ENCODE measurements at regions not wholly inside any gene's neighbourhood (a gene's known extent, or its start where the extent isn't known, plus 50 kb on each side); places are given as distances from the start of the nearest gene placed in this dataset.

DNA sequence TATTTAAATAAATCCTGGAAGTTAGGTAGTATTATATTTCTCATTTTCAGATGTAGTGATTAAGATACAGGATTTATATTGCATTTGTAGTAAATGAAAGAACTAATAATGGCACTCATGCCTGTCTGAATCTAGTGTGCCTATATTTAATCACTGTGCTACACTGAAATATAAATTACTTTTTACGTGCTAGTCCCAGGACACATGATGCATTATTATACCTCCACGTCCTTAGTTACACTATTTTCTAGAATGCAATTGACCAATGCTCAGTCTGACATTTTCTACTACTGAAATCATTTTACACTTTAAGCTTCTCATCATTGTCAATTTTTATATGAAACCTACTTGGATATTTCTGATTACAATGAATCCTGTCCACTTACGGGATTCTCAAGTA lies 80.9 kb upstream of the TMEFF2 start:
- no peak for DNase-seq (ENCODE audit: low spot score in 2 of 2)
- Histone ChIP-seq H3K36me3 (no peaks in the 10 kb centered on the region), H3K9me3 (no peaks in the 10 kb centered on the region), H3K27ac (no peak overlapping the region), H3K4me1 (no peaks in the 10 kb centered on the region), H3K27me3 (no peaks in the 10 kb centered on the region), H3K4me3 (no peak overlapping the region)
- intact Hi-C loops (cut with DNase I; ENCODE audit: low total_unique reads), result no loop called here
- TF ChIP-seq CTCF (IDR thresholded peaks at IDR 0.05) (no peak), POLR2AphosphoS5 (IDR thresholded peaks at IDR 0.05) (no peak), POLR2A (IDR thresholded peaks at IDR 0.05) (no peak)

- no peak for DNase-seq (ENCODE audit: low spot score in 2 of 2)
- H3K36me3 ChIP-seq, result no peaks in the 10 kb centered on the region
- no peak overlapping the region for H3K27ac ChIP-seq
- H3K4me3 ChIP-seq, result no peak overlapping the region
- no peaks in the 10 kb centered on the region for H3K27me3 ChIP-seq
- TF ChIP-seq POLR2AphosphoS5 (IDR thresholded peaks at IDR 0.05) (no peak), POLR2A (IDR thresholded peaks at IDR 0.05) (no peak), CTCF (IDR thresholded peaks at IDR 0.05) (no peak)
- no peaks in the 10 kb centered on the region for H3K4me1 ChIP-seq
- H3K9me3 ChIP-seq, result no peaks in the 10 kb centered on the region
- intact Hi-C loops (cut with DNase I; ENCODE audit: low total_unique reads), result no loop called here
These were observed 72.8 kb upstream of the TMEFF2 start for GRCh38 chr2:192267484-192267883.

DNA sequence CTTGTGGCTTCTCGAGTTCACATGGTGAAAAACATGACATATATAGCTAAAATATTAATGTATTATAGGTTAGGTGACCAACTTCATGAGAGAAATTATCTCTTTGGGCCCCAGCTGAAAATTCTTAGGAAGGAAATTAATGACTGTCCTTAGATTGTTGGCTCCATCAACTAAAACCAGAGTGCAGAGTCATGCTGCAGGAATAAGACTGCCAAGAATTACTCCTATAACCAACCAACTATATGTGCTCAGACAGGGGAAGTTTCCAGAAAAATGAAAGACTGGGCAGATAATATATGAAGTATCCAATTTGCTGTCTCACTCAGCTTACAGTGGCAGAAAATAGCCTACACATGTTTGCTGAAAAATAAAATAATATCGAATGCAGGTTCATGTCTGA lies 71.0 kb upstream of the TMEFF2 start:
- Histone ChIP-seq H3K36me3 (no peaks in the 10 kb centered on the region), H3K9me3 (no peaks in the 10 kb centered on the region), H3K4me1 (no peaks in the 10 kb centered on the region), H3K4me3 (no peak overlapping the region), H3K27me3 (no peaks in the 10 kb centered on the region), H3K27ac (no peak overlapping the region)
- no peak for DNase-seq (ENCODE audit: low spot score in 2 of 2)
- intact Hi-C loops (cut with DNase I; ENCODE audit: low total_unique reads), result no loop called here
- TF ChIP-seq CTCF (IDR thresholded peaks at IDR 0.05), result no peak
- no peak for TF ChIP-seq POLR2A (IDR thresholded peaks at IDR 0.05)
- no peak for TF ChIP-seq POLR2AphosphoS5 (IDR thresholded peaks at IDR 0.05)

GRCh38 chr2:192254444-192254843 lies 59.7 kb upstream of the TMEFF2 start:
- no peak for DNase-seq (ENCODE audit: low spot score in 2 of 2)
- no peak overlapping the region for H3K4me3 ChIP-seq
- no peaks in the 10 kb centered on the region for H3K27me3 ChIP-seq
- no peaks in the 10 kb centered on the region for H3K4me1 ChIP-seq
- intact Hi-C loops (cut with DNase I; ENCODE audit: low total_unique reads), result no loop called here
- no peak for TF ChIP-seq POLR2A (IDR thresholded peaks at IDR 0.05)
- TF ChIP-seq POLR2AphosphoS5 (IDR thresholded peaks at IDR 0.05), result no peak
- TF ChIP-seq CTCF (IDR thresholded peaks at IDR 0.05), result no peak
- H3K27ac ChIP-seq, result no peak overlapping the region
- H3K36me3 ChIP-seq, result peaks cover 3% of the 10 kb centered on the region
- H3K9me3 ChIP-seq, result no peaks in the 10 kb centered on the region

DNA sequence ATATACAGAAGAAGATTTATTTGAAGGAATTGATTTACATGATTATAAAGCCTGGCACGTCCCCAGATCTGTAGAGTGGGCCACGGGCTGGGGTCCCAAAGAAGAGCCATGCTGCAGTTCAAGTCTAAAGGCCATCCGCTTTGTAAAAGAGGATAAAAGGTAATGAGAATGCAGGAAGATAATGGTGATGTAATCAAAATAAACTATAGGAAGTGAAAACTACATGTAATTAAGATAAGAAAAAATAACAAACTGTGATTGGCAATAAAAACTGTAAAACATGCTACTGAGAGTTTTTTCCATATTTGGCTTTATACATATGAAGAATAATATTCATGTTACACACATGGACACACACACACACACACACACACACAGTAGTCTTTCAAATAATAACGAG lies 59.0 kb upstream of the TMEFF2 start:
- no peaks in the 10 kb centered on the region for H3K27me3 ChIP-seq

More for the DNA sequence above, 59.0 kb upstream of the TMEFF2 start:
- H3K36me3 ChIP-seq, result no peaks in the 10 kb centered on the region
- intact Hi-C loops (cut with DNase I; ENCODE audit: low total_unique reads), result no loop called here
- DNase-seq (ENCODE audit: low spot score in 2 of 2), result no peak
- H3K4me3 ChIP-seq, result no peak overlapping the region
- TF ChIP-seq CTCF (IDR thresholded peaks at IDR 0.05) (no peak), POLR2AphosphoS5 (IDR thresholded peaks at IDR 0.05) (no peak), POLR2A (IDR thresholded peaks at IDR 0.05) (no peak)
- H3K9me3 ChIP-seq, result no peaks in the 10 kb centered on the region
- H3K27ac ChIP-seq, result no peak overlapping the region
- H3K4me1 ChIP-seq, result no peaks in the 10 kb centered on the region

Data from breast epithelium (tissue), 4 donors.